ENCODE measurements at regions not wholly inside any gene's neighbourhood (a gene's known extent, or its start where the extent isn't known, plus 50 kb on each side); places are given as distances from the start of the nearest gene placed in this dataset.

GRCh38 chr10:121185816-121186455, 334.8 kb downstream of the WDR11 start:
- H3K4me3 ChIP-seq (ENCODE audit: low read length), result no peak overlapping the region
- DNase-seq (ENCODE audit: low read depth, low spot score), result no peak

- H3K4me3 ChIP-seq (ENCODE audit: low read length), result no peak overlapping the region
- DNase-seq (ENCODE audit: low read depth, low spot score), result no peak
Measured at GRCh38 chr10:121187391-121187790, 336.2 kb downstream of the WDR11 start.

GRCh38 chr10:121188005-121188404, 336.8 kb downstream of the WDR11 start:
- no peak for DNase-seq (ENCODE audit: low read depth, low spot score)
- H3K4me3 ChIP-seq (ENCODE audit: low read length), result no peak overlapping the region

GRCh38 chr10:121189066-121189465, 337.9 kb downstream of the WDR11 start:
- H3K4me3 ChIP-seq (ENCODE audit: low read length), result no peak overlapping the region

GRCh38 chr10:121194696-121195523, 343.7 kb downstream of the WDR11 start:
- DNase-seq (ENCODE audit: low read depth, low spot score), result no peak

More at GRCh38 chr10:121189066-121189465, 337.9 kb downstream of the WDR11 start:
- DNase-seq (ENCODE audit: low read depth, low spot score), result no peak

GRCh38 chr10:121195524-121195910, 344.4 kb downstream of the WDR11 start:
- DNase-seq (ENCODE audit: low read depth, low spot score), result no peak
- H3K4me3 ChIP-seq (ENCODE audit: low read length), result no peak overlapping the region

More at GRCh38 chr10:121194696-121195523, 343.7 kb downstream of the WDR11 start:
- H3K4me3 ChIP-seq (ENCODE audit: low read length), result no peak overlapping the region

- DNase-seq (ENCODE audit: low read depth, low spot score), result no peak
Measured at GRCh38 chr10:121199081-121199480, 347.9 kb downstream of the WDR11 start.

GRCh38 chr10:121205625-121206024, 354.5 kb downstream of the WDR11 start:
- H3K4me3 ChIP-seq (ENCODE audit: low read length), result no peak overlapping the region
- no peak for DNase-seq (ENCODE audit: low read depth, low spot score)

More at GRCh38 chr10:121199081-121199480, 347.9 kb downstream of the WDR11 start:
- H3K4me3 ChIP-seq (ENCODE audit: low read length), result no peak overlapping the region

- no peak overlapping the region for H3K4me3 ChIP-seq (ENCODE audit: low read length)
- DNase-seq (ENCODE audit: low read depth, low spot score), result no peak
Measured at GRCh38 chr10:121211446-121211845, 360.3 kb downstream of the WDR11 start.

GRCh38 chr10:121213437-121213836, 362.3 kb downstream of the WDR11 start:
- no peak for DNase-seq (ENCODE audit: low read depth, low spot score)
- H3K4me3 ChIP-seq (ENCODE audit: low read length), result no peak overlapping the region

- H3K4me3 ChIP-seq (ENCODE audit: low read length), result no peak overlapping the region
- DNase-seq (ENCODE audit: low read depth, low spot score), result no peak
Measured at GRCh38 chr10:121216295-121216694, 365.1 kb downstream of the WDR11 start.

- DNase-seq (ENCODE audit: low read depth, low spot score), result no peak
- H3K4me3 ChIP-seq (ENCODE audit: low read length), result no peak overlapping the region
Measured at GRCh38 chr10:121216721-121217181, 365.6 kb downstream of the WDR11 start.

GRCh38 chr10:121217331-121217730, 366.2 kb downstream of the WDR11 start:
- no peak overlapping the region for H3K4me3 ChIP-seq (ENCODE audit: low read length)
- DNase-seq (ENCODE audit: low read depth, low spot score), result no peak

GRCh38 chr10:121221072-121221471, 369.9 kb downstream of the WDR11 start:
- no peak for DNase-seq (ENCODE audit: low read depth, low spot score)

GRCh38 chr10:121221991-121222390, 370.8 kb downstream of the WDR11 start:
- H3K4me3 ChIP-seq (ENCODE audit: low read length), result no peak overlapping the region
- DNase-seq (ENCODE audit: low read depth, low spot score), result no peak

More at GRCh38 chr10:121221072-121221471, 369.9 kb downstream of the WDR11 start:
- H3K4me3 ChIP-seq (ENCODE audit: low read length), result no peak overlapping the region

- no peak for DNase-seq (ENCODE audit: low read depth, low spot score)
- H3K4me3 ChIP-seq (ENCODE audit: low read length), result no peak overlapping the region
Measured at GRCh38 chr10:121222842-121223241, 371.7 kb downstream of the WDR11 start.

GRCh38 chr10:121231079-121231478, 367.2 kb downstream of the FGFR2 start:
- H3K4me3 ChIP-seq (ENCODE audit: low read length), result no peak overlapping the region
- DNase-seq (ENCODE audit: low read depth, low spot score), result no peak

GRCh38 chr10:121232494-121232893, 365.8 kb downstream of the FGFR2 start:
- no peak for DNase-seq (ENCODE audit: low read depth, low spot score)
- no peak overlapping the region for H3K4me3 ChIP-seq (ENCODE audit: low read length)

- H3K4me3 ChIP-seq (ENCODE audit: low read length), result no peak overlapping the region
- no peak for DNase-seq (ENCODE audit: low read depth, low spot score)
Measured at GRCh38 chr10:121235692-121236091, 362.6 kb downstream of the FGFR2 start.

- no peak overlapping the region for H3K4me3 ChIP-seq (ENCODE audit: low read length)
- no peak for DNase-seq (ENCODE audit: low read depth, low spot score)
Measured at GRCh38 chr10:121236621-121237020, 361.6 kb downstream of the FGFR2 start.

Data from Jurkat, Clone E6-1 (cell line).